HG02938 (cell line): ENCODE measurements at regions not wholly inside any gene's neighbourhood (a gene's known extent, or its start where the extent isn't known, plus 50 kb on each side); places are given as distances from the start of the nearest gene placed in this dataset.
"Not testable (repeated sequence)": the region's sequence is repeated elsewhere in the genome, so short reads cannot be mapped to it uniquely, and the experiment has no call there.

Experiments
- ATAC-seq: cut with Tn5 transposase; IDR thresholded peaks from one replicate; pipeline ENCODE4 v1.9.1; 2021; ENCODE audit warnings: mild to moderate bottlenecking, moderate library complexity; ENCODE audit not compliant: unreplicated experiment

- not testable (repeated sequence) for ATAC-seq
Observed at GRCh38 chr13:54572037-54572436, 1543.4 kb downstream of the OLFM4 start.

GRCh38 chr13:54573186-54573585, 1544.6 kb downstream of the OLFM4 start:
- ATAC-seq, result no peak

GRCh38 chr13:54574791-54575190, 1546.2 kb downstream of the OLFM4 start:
- ATAC-seq, result no peak

GRCh38 chr13:54591540-54591939, 1562.9 kb downstream of the OLFM4 start:
- ATAC-seq, result no peak

- no peak for ATAC-seq
Observed at GRCh38 chr13:54592201-54592600, 1563.6 kb downstream of the OLFM4 start.

GRCh38 chr13:54593504-54593903, 1564.9 kb downstream of the OLFM4 start:
- no peak for ATAC-seq

GRCh38 chr13:54597540-54598088, 1569.0 kb downstream of the OLFM4 start:
- no peak for ATAC-seq

GRCh38 chr13:54599413-54599812, 1570.8 kb downstream of the OLFM4 start:
- no peak for ATAC-seq

- ATAC-seq, result no peak
Observed at GRCh38 chr13:54606944-54607343, 1578.3 kb downstream of the OLFM4 start.

- ATAC-seq, result no peak
Observed at GRCh38 chr13:54607421-54607820, 1578.8 kb downstream of the OLFM4 start.

- ATAC-seq, result no peak
Observed at GRCh38 chr13:54611390-54611789, 1582.8 kb downstream of the OLFM4 start.

GRCh38 chr13:54614726-54615125, 1586.1 kb downstream of the OLFM4 start:
- no peak for ATAC-seq

GRCh38 chr13:54626504-54626903, 1597.9 kb downstream of the OLFM4 start:
- not testable (repeated sequence) for ATAC-seq

GRCh38 chr13:54627646-54628372, 1599.2 kb downstream of the OLFM4 start:
- ATAC-seq, result no peak

GRCh38 chr13:54628383-54628782, 1599.8 kb downstream of the OLFM4 start:
- ATAC-seq, result no peak

GRCh38 chr13:54633456-54633855, 1604.8 kb downstream of the OLFM4 start:
- no peak for ATAC-seq

- no peak for ATAC-seq
Observed at GRCh38 chr13:54636231-54636630, 1607.6 kb downstream of the OLFM4 start.

GRCh38 chr13:54637366-54637765, 1608.8 kb downstream of the OLFM4 start:
- ATAC-seq, result no peak

- ATAC-seq, result no peak
Observed at GRCh38 chr13:54640719-54641118, 1612.1 kb downstream of the OLFM4 start.

- no peak for ATAC-seq
Observed at GRCh38 chr13:54643863-54644262, 1615.2 kb downstream of the OLFM4 start.

- ATAC-seq, result no peak
Observed at GRCh38 chr13:54647275-54647674, 1618.7 kb downstream of the OLFM4 start.

GRCh38 chr13:54657588-54657987, 1629.0 kb downstream of the OLFM4 start:
- ATAC-seq, result no peak

GRCh38 chr13:54658771-54659170, 1630.2 kb downstream of the OLFM4 start:
- ATAC-seq, result no peak
